Kidney (tissue), 13 donors: ENCODE measurements at regions not wholly inside any gene's neighbourhood (a gene's known extent, or its start where the extent isn't known, plus 50 kb on each side); places are given as distances from the start of the nearest gene placed in this dataset.
A peak's percentile ranks its signal among the peaks of the same experiment; 100 is the strongest.

Experiments used
- DNase-seq, 5 donors: peaks; one replicate each; pipeline ENCODE4 v3.0.0-alpha.2; 2013 to 2020
- FAIRE-seq: peaks from 2 replicates; lab custom pipeline; 2012; peaks lifted over from hg19 to GRCh38; lab: Jason Lieb, UNC
- H3K27ac ChIP-seq, 2 donors: one replicate each; pipeline ENCODE4 v1.7.0; 2013; ENCODE audit warnings: low read depth in 2 of 2, low read length in 2 of 2, inconsistent platforms in 1 of 2
- H3K27me3 ChIP-seq: one replicate; pipeline ENCODE4 v1.7.1; 2013; ENCODE audit warnings: low read length, inconsistent platforms; ENCODE audit not compliant: control insufficient read depth, insufficient read depth
- H3K36me3 ChIP-seq, 3 donors: one replicate each; pipeline versions ENCODE4 v1.7.0 to v1.7.1; 2013; ENCODE audit warnings: low read length in 3 of 3, control low read depth in 1 of 3, inconsistent platforms in 1 of 3; ENCODE audit not compliant: insufficient read depth in 3 of 3, control insufficient read depth in 2 of 3
- H3K4me1 ChIP-seq, 3 donors: one replicate each; pipeline versions ENCODE4 v1.7.0 to v1.7.1; 2013; ENCODE audit warnings: low read length in 3 of 3, inconsistent platforms in 1 of 3, low read depth in 1 of 3; ENCODE audit not compliant: control insufficient read depth in 2 of 3, insufficient read depth in 2 of 3
- H3K4me3 ChIP-seq, 3 donors: one replicate each; pipeline versions ENCODE4 v1.7.0 to v1.8.1; 2013; ENCODE audit warnings: low read length in 3 of 3, control low read depth in 1 of 3, inconsistent platforms in 1 of 3
- H3K9ac ChIP-seq, 3 donors: one replicate each; pipeline versions ENCODE4 v1.7.0 to v1.7.1; 2013; ENCODE audit warnings: low read length in 3 of 3, control low read depth in 1 of 3, inconsistent platforms in 1 of 3
- H3K9me3 ChIP-seq, 3 donors: one replicate each; pipeline versions ENCODE4 v1.7.0 to v1.7.1; 2013; ENCODE audit warnings: low read length in 3 of 3, control low read depth in 1 of 3, inconsistent platforms in 1 of 3; ENCODE audit not compliant: control insufficient read depth in 2 of 3, insufficient read depth in 1 of 3
- intact Hi-C: fragments of 100-400 bp; cut with DNase I; formaldehyde crosslinking; loops from one replicate; pipeline ENCODE4 v1.11.1; 2022
- TF ChIP-seq, protein P1 (sequence below): IDR thresholded peaks from 3 replicates; pipeline ENCODE4 v1.5.1; 2012; ENCODE audit warnings: mild to moderate bottlenecking, moderate library complexity, borderline replicate concordance; ENCODE audit not compliant: insufficient read depth; ENCODE audit errors: extremely low read depth
- donor health status: control.
- donor health status: control.
- donor health status: control.
- donor health status: control.
- donor health status: control.
- donor health status: DM: yes; HTN: yes; CAD: no.
- donor health status: Normal renal cell carcinoma (clear cell type).

DNA sequence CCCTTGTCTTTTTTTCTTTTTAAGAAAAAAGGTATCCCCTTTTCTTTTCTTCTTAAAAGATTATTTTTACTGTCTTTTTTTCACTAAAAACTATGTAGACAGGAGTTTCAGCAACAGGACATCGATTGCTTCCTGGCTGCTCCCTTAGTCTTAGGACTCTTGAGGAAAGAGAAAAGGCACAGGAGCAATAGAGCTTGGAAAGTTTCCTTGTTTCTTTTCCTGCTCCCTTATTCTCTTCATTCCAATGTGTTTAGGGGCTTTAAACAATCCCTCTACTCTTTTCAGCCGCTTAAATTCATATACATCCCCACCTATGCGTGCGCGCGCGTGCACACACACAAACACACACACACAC lies 182.2 kb upstream of the FOXN2 start:
- intact Hi-C loops, result no loop called here
- no peaks in the 10 kb centered on the region for H3K9me3 ChIP-seq
- H3K27me3 ChIP-seq, result no peaks in the 10 kb centered on the region
- H3K9ac ChIP-seq, result no peak overlapping the region
- DNase-seq, result peak in 1 of 5 donors; percentile 72
- no peak overlapping the region for H3K4me3 ChIP-seq
- H3K4me1 ChIP-seq, result no peaks in the 10 kb centered on the region
- TF ChIP-seq, protein P1, sequence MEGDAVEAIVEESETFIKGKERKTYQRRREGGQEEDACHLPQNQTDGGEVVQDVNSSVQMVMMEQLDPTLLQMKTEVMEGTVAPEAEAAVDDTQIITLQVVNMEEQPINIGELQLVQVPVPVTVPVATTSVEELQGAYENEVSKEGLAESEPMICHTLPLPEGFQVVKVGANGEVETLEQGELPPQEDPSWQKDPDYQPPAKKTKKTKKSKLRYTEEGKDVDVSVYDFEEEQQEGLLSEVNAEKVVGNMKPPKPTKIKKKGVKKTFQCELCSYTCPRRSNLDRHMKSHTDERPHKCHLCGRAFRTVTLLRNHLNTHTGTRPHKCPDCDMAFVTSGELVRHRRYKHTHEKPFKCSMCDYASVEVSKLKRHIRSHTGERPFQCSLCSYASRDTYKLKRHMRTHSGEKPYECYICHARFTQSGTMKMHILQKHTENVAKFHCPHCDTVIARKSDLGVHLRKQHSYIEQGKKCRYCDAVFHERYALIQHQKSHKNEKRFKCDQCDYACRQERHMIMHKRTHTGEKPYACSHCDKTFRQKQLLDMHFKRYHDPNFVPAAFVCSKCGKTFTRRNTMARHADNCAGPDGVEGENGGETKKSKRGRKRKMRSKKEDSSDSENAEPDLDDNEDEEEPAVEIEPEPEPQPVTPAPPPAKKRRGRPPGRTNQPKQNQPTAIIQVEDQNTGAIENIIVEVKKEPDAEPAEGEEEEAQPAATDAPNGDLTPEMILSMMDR, result no peak
- no peak for FAIRE-seq
- H3K27ac ChIP-seq, result no peak overlapping the region
- no peaks in the 10 kb centered on the region for H3K36me3 ChIP-seq

- Histone ChIP-seq H3K9me3 (no peaks in the 10 kb centered on the region), H3K27ac (no peak overlapping the region), H3K9ac (no peak overlapping the region), H3K27me3 (no peaks in the 10 kb centered on the region), H3K36me3 (no peaks in the 10 kb centered on the region), H3K4me3 (no peak overlapping the region), H3K4me1 (no peaks in the 10 kb centered on the region)
- TF ChIP-seq, protein P1, result no peak
- FAIRE-seq (no peak), DNase-seq (no peak)
- intact Hi-C loops, result no loop called here
These were observed 179.8 kb upstream of the FOXN2 start for GRCh38 chr2:48134704-48135103.

DNA sequence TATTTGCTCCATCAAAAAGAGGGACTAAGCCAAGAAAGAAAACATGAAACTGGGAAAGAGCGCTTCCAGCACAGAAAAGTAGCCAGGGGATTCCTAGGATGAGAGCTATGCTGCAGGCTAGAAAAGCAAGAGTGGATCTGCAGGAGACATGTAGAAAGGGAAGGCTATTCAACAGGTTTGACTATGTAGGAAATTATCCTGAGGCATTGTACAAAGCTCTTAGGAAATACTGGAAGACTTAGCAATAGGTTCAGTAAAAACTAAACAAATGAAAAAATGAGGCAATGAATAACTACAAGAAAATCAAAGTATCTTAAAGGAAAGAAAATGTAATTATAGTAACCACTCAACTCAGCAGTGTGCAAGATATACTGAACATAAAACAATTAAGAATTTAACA lies 178.7 kb upstream of the FOXN2 start:
- Histone ChIP-seq H3K27me3 (no peaks in the 10 kb centered on the region), H3K4me3 (no peak overlapping the region), H3K9me3 (no peaks in the 10 kb centered on the region), H3K9ac (no peak overlapping the region), H3K36me3 (no peaks in the 10 kb centered on the region), H3K27ac (no peak overlapping the region), H3K4me1 (no peaks in the 10 kb centered on the region)
- no peak for DNase-seq
- FAIRE-seq, result no peak
- TF ChIP-seq, protein P1, result no peak
- intact Hi-C loops, result no loop called here

GRCh38 chr2:48137829-48138228 lies 176.7 kb upstream of the FOXN2 start:
- intact Hi-C loops, result no loop called here
- DNase-seq, result no peak
- FAIRE-seq, result no peak

More at GRCh38 chr2:48137829-48138228, 176.7 kb upstream of the FOXN2 start:
- Histone ChIP-seq H3K36me3 (no peaks in the 10 kb centered on the region), H3K9ac (no peak overlapping the region), H3K4me1 (no peaks in the 10 kb centered on the region), H3K4me3 (no peak overlapping the region), H3K27me3 (no peaks in the 10 kb centered on the region), H3K9me3 (no peaks in the 10 kb centered on the region), H3K27ac (no peak overlapping the region)
- TF ChIP-seq, protein P1, result no peak
